Ovary (tissue), 7 donors: ENCODE measurements at regions not wholly inside any gene's neighbourhood (a gene's known extent, or its start where the extent isn't known, plus 50 kb on each side); places are given as distances from the start of the nearest gene placed in this dataset.

Source experiments
- DNase-seq, 5 donors: peaks; one replicate each; pipeline ENCODE4 v3.0.0-alpha.2; 2019 to 2020
- H3K27ac ChIP-seq, 2 donors: fragments of 200-600 bp; one replicate each; pipeline versions ENCODE4 v1.5.1 to v1.8.0; 2019 to 2022
- H3K27me3 ChIP-seq: fragments of 200-600 bp; one replicate; pipeline ENCODE4 v1.8.0; 2022
- H3K36me3 ChIP-seq: fragments of 200-600 bp; sonication (generic); one replicate; pipeline ENCODE4 v1.5.1; 2019
- H3K4me1 ChIP-seq: one replicate; pipeline ENCODE4 v1.8.1; 2013; ENCODE audit warnings: mild to moderate bottlenecking, moderate library complexity; ENCODE audit not compliant: insufficient read depth
- H3K4me3 ChIP-seq: fragments of 200-600 bp; sonication (generic); one replicate; pipeline ENCODE4 v1.5.1; 2017
- H3K9me3 ChIP-seq, 2 donors: fragments of 200-600 bp in 1 of 2; sonication (generic) in 1 of 2; one replicate each; pipeline versions ENCODE4 v1.5.1 to v1.8.1; 2013 to 2019; ENCODE audit warnings: mild to moderate bottlenecking in 1 of 2, moderate library complexity in 1 of 2
- EP300 ChIP-seq: sonication (generic); formaldehyde crosslinking; IDR thresholded peaks from one replicate; pipeline ENCODE4 v1.6.1; 2017; ENCODE audit warnings: antibody characterized with exemption
- POLR2A ChIP-seq: fragments of 450-650 bp; IDR thresholded peaks from one replicate; pipeline ENCODE4 v1.6.1; 2017; ENCODE audit warnings: antibody characterized with exemption, mild to moderate bottlenecking, moderate library complexity
- WGBS, 3 donors: extraction: QIAGEN DNeasy Blood & Tissue Kit in 1 of 3; methylation state at CpG; one replicate each; pipeline versions ENCODE4 v1.1.5 to v1.1.7; 2013 to 2017; 5-methylcytosine and 5-hydroxymethylcytosine counted together
- intact Hi-C, 4 donors: fragments of 100-400 bp; cut with DNase I; formaldehyde crosslinking; loops; one replicate each; pipeline versions ENCODE4 v1.11.0 to v1.15.1; 2022 to 2023
- TF ChIP-seq, protein P1 (sequence below), 3 donors: fragments of 450-650 bp in 2 of 3; fragments of 200-600 bp in 1 of 3; IDR thresholded peaks; one replicate each; pipeline versions ENCODE4 v1.5.1 to v1.8.0; 2016 to 2022; ENCODE audit warnings: antibody characterized with exemption in 3 of 3, mild to moderate bottlenecking in 1 of 3
- donor health status: DM: no; HTN: no; CAD: no; lungs with moderate emphysema.
- donor health status: DM: no; HTN: no; CAD: no.
- donor health status: Bipolar disorder and iron deficiency.
- donor health status: DM: no; HTN: no; CAD: no.
- donor health status: DM: yes; HTN: yes; CAD: no.

DNA sequence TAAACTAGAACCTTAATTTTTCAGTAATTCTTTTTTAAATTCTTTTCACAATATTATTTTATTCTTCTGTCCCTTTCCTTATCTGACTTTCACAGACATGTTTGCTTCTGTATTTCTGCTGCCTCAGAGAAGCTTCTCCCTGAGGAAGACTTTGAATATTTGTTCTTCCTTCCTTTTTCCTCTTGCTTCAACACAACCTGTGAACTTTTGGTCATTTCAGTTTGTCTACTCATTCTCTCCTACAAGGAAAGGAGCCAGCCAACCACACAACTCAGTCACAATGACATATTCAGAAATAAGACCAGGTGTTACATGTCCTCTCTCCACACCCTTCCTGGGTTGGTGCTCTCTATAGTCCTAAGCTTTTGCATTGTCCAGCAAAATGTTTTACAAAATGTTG, 310.4 kb downstream of the TFAP2B start:
- Histone ChIP-seq H3K27me3 (no peaks in the 10 kb centered on the region), H3K4me1 (no peaks in the 10 kb centered on the region), H3K9me3 (no peaks in the 10 kb centered on the region), H3K4me3 (no peak overlapping the region), H3K36me3 (no peaks in the 10 kb centered on the region), H3K27ac (no peak overlapping the region)
- DNase-seq, result no peak
- TF ChIP-seq POLR2A, result no peak
- TF ChIP-seq EP300, result no peak
- TF ChIP-seq, protein P1, sequence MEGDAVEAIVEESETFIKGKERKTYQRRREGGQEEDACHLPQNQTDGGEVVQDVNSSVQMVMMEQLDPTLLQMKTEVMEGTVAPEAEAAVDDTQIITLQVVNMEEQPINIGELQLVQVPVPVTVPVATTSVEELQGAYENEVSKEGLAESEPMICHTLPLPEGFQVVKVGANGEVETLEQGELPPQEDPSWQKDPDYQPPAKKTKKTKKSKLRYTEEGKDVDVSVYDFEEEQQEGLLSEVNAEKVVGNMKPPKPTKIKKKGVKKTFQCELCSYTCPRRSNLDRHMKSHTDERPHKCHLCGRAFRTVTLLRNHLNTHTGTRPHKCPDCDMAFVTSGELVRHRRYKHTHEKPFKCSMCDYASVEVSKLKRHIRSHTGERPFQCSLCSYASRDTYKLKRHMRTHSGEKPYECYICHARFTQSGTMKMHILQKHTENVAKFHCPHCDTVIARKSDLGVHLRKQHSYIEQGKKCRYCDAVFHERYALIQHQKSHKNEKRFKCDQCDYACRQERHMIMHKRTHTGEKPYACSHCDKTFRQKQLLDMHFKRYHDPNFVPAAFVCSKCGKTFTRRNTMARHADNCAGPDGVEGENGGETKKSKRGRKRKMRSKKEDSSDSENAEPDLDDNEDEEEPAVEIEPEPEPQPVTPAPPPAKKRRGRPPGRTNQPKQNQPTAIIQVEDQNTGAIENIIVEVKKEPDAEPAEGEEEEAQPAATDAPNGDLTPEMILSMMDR (IDR thresholded peaks at IDR 0.05), result no peak
- intact Hi-C loops, result no loop called here

DNA sequence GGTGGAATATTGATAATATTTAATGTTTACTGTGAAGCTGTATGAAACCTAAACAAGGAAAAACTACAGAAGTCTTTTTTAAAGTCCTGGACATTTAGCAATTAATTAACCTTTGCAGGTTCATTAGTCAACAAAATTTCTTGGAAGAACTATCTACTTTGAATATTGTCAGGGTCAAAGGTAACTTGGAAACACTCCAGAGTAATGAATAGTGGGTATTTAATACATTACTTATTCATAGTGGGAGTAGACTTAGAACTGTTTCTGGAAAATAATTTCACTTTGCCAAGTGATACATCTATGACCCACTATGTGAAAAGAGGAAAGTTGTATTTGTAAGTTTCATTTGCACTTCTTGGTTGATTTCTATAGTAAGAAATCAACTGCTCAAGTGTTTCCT, 319.1 kb downstream of the TFAP2B start:
- DNase-seq, result no peak
- Histone ChIP-seq H3K4me1 (no peaks in the 10 kb centered on the region), H3K27ac (no peak overlapping the region), H3K27me3 (no peaks in the 10 kb centered on the region), H3K36me3 (no peaks in the 10 kb centered on the region), H3K4me3 (no peak overlapping the region), H3K9me3 (no peaks in the 10 kb centered on the region)
- intact Hi-C loops, result no loop called here
- TF ChIP-seq, protein P1 (IDR thresholded peaks at IDR 0.05), result no peak
- no peak for TF ChIP-seq POLR2A
- no peak for TF ChIP-seq EP300

DNA sequence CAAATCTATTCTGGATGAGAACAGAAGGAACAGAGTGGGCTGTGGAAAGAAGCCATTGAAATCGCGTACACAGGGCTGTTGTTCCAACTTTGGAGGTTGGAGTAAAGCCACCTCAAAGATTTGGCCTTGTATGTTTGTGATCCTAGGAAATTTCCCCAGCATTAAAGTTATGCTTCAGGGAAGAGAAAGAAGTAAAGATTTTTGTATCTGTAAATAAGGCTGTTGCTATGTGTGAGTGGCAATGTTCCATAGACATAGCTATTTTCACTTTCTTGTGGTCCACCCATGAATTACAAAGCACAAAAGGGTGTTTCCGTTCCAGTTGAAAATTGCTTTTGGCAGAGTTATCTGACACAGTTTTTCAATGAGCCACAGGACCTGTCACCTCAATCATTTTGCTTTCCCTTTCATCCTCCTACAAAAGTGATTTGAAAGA, 321.3 kb downstream of the TFAP2B start:
- H3K4me1 ChIP-seq, result no peaks in the 10 kb centered on the region
- H3K4me3 ChIP-seq, result no peak overlapping the region
- H3K36me3 ChIP-seq, result no peaks in the 10 kb centered on the region
- WGBS, 3 donors, result 51 to 71% (median 67%) methylated on average over 3 of the region's 3 CpGs
- no peak for DNase-seq
- H3K27me3 ChIP-seq, result no peaks in the 10 kb centered on the region
- intact Hi-C loops, result no loop called here
- TF ChIP-seq EP300 (no peak), POLR2A (no peak)
- TF ChIP-seq, protein P1 (IDR thresholded peaks at IDR 0.05), result no peak
- no peak overlapping the region for H3K27ac ChIP-seq
- H3K9me3 ChIP-seq, result no peaks in the 10 kb centered on the region

DNA sequence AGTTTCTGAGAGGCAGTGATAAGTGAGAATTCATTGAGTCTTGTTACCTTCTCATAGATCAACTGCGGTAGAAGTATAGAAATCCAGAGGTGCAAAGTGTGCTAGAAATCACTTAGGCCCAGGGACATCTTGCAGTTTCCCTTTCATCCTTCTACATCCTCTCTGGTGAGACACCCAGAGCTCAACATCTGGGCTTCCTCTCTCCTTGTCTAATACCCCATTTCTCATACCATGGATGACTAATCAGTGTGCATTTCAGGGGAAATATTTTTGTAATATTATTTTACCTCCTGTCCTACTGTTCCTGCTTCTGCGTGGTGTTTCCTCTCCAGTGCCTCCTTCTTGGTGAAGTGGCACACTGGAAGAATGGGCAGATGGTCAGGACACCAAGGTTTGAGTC, 322.4 kb downstream of the TFAP2B start:
- 72 to 90% (median 78%) methylated on average over 2 of the region's 2 CpGs for WGBS, 3 donors
- DNase-seq, result no peak
- intact Hi-C loops, result no loop called here

More for the DNA sequence above, 322.4 kb downstream of the TFAP2B start:
- TF ChIP-seq EP300 (no peak), POLR2A (no peak)
- TF ChIP-seq, protein P1 (IDR thresholded peaks at IDR 0.05), result no peak
- Histone ChIP-seq H3K9me3 (no peaks in the 10 kb centered on the region), H3K4me3 (no peak overlapping the region), H3K36me3 (no peaks in the 10 kb centered on the region), H3K4me1 (no peaks in the 10 kb centered on the region), H3K27me3 (no peaks in the 10 kb centered on the region), H3K27ac (no peak overlapping the region)
